PC-9 (cell line): ENCODE measurements at regions not wholly inside any gene's neighbourhood (a gene's known extent, or its start where the extent isn't known, plus 50 kb on each side); places are given as distances from the start of the nearest gene placed in this dataset.

Experiments used
- EZH2 ChIP-seq: fragments of 200-600 bp; sonication (generic); IDR thresholded peaks from 2 replicates; pipeline ENCODE4 v1.8.0; 2017; ENCODE audit warnings: antibody characterized with exemption, low read depth
- TF ChIP-seq, protein P1 (sequence below): fragments of 200-600 bp; sonication (generic); conservative IDR thresholded peaks from 2 replicates; pipeline ENCODE4 v1.6.1; 2017; ENCODE audit warnings: mixed run types, antibody characterized with exemption, mild to moderate bottlenecking, moderate library complexity

- TF ChIP-seq, protein P1, sequence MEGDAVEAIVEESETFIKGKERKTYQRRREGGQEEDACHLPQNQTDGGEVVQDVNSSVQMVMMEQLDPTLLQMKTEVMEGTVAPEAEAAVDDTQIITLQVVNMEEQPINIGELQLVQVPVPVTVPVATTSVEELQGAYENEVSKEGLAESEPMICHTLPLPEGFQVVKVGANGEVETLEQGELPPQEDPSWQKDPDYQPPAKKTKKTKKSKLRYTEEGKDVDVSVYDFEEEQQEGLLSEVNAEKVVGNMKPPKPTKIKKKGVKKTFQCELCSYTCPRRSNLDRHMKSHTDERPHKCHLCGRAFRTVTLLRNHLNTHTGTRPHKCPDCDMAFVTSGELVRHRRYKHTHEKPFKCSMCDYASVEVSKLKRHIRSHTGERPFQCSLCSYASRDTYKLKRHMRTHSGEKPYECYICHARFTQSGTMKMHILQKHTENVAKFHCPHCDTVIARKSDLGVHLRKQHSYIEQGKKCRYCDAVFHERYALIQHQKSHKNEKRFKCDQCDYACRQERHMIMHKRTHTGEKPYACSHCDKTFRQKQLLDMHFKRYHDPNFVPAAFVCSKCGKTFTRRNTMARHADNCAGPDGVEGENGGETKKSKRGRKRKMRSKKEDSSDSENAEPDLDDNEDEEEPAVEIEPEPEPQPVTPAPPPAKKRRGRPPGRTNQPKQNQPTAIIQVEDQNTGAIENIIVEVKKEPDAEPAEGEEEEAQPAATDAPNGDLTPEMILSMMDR = no peak
- no peak for TF ChIP-seq EZH2
Observed at GRCh38 chr3:61460636-61461035, 100.7 kb upstream of the PTPRG start.
